Activated naive CD8-positive, alpha-beta T cell treated with anti-CD3 and anti-CD28 coated beads, Interleukin-2, amount 10 ng/mL, durations not matched to agents 7 days and 5 days (primary cell): ENCODE measurements at regions not wholly inside any gene's neighbourhood (a gene's known extent, or its start where the extent isn't known, plus 50 kb on each side); places are given as distances from the start of the nearest gene placed in this dataset.

Experiments used
- ATAC-seq: fragments of 150-1000 bp; cut with Tn5 transposase; one replicate; pipeline ENCODE4 v1.10.0; 2021; ENCODE audit warnings: low read depth, moderate library complexity
- POLR2A ChIA-PET: fragments of 350-600 bp; sonication (Branson Sonifier 250); formaldehyde crosslinking; loops from one replicate; lab custom pipeline; 2021; ENCODE audit warnings: antibody characterized with exemption; lab: Charles Lee
- DNase-seq: peaks from one replicate; pipeline ENCODE4 v3.0.0; 2021
- H3K27ac Mint-ChIP-seq: one replicate; pipeline ENCODE4 v1.8.0; 2022; ENCODE audit warnings: mild to moderate bottlenecking, mixed read lengths
- H3K27me3 Mint-ChIP-seq: one replicate; pipeline ENCODE4 v1.8.0; 2022; ENCODE audit warnings: mild to moderate bottlenecking, moderate library complexity, mixed read lengths
- H3K36me3 Mint-ChIP-seq: one replicate; pipeline ENCODE4 v1.8.0; 2021; ENCODE audit warnings: mild to moderate bottlenecking, mixed read lengths
- H3K4me1 Mint-ChIP-seq: one replicate; pipeline ENCODE4 v1.8.0; 2021; ENCODE audit warnings: mixed read lengths
- H3K4me3 Mint-ChIP-seq: one replicate; pipeline ENCODE4 v1.8.0; 2022; ENCODE audit warnings: mild to moderate bottlenecking, moderate library complexity, mixed read lengths
- H3K9me3 Mint-ChIP-seq: one replicate; pipeline ENCODE4 v1.8.0; 2021; ENCODE audit warnings: mixed read lengths

GRCh38 chr2:847669-848068 is 103.0 kb upstream of the SNTG2 start:
- ATAC-seq (no peak), DNase-seq (no peak)
- Mint-ChIP-seq H3K36me3 (no peaks in the 10 kb centered on the region), H3K4me3 (no peak overlapping the region), H3K4me1 (no peaks in the 10 kb centered on the region), H3K9me3 (no peaks in the 10 kb centered on the region), H3K27ac (no peak overlapping the region), H3K27me3 (peaks cover 10% of the 10 kb centered on the region)
- POLR2A ChIA-PET, result no interaction called here

- no peak overlapping the region for H3K4me3 Mint-ChIP-seq
- ATAC-seq, result no peak
- no peak for DNase-seq
- no peak overlapping the region for H3K27ac Mint-ChIP-seq
- no peaks in the 10 kb centered on the region for H3K4me1 Mint-ChIP-seq
- no peaks in the 10 kb centered on the region for H3K9me3 Mint-ChIP-seq
- H3K27me3 Mint-ChIP-seq, result peaks cover 10% of the 10 kb centered on the region
- no peaks in the 10 kb centered on the region for H3K36me3 Mint-ChIP-seq
- POLR2A ChIA-PET, result no interaction called here
These were observed 105.9 kb upstream of the SNTG2 start for GRCh38 chr2:844715-845114.

GRCh38 chr2:842151-842803 is 108.4 kb upstream of the SNTG2 start:
- ATAC-seq (no peak), DNase-seq (no peak)
- no peak overlapping the region for H3K27ac Mint-ChIP-seq
- POLR2A ChIA-PET, result no interaction called here
- no peaks in the 10 kb centered on the region for H3K4me1 Mint-ChIP-seq
- peaks cover 25% of the 10 kb centered on the region for H3K27me3 Mint-ChIP-seq
- H3K36me3 Mint-ChIP-seq, result no peaks in the 10 kb centered on the region
- no peaks in the 10 kb centered on the region for H3K9me3 Mint-ChIP-seq
- H3K4me3 Mint-ChIP-seq, result no peak overlapping the region

- no peaks in the 10 kb centered on the region for H3K9me3 Mint-ChIP-seq
- H3K4me1 Mint-ChIP-seq, result no peaks in the 10 kb centered on the region
- H3K27me3 Mint-ChIP-seq, result peaks cover 27% of the 10 kb centered on the region
- no peaks in the 10 kb centered on the region for H3K36me3 Mint-ChIP-seq
- POLR2A ChIA-PET, result no interaction called here
- H3K4me3 Mint-ChIP-seq, result no peak overlapping the region
- DNase-seq (no peak), ATAC-seq (no peak)
- H3K27ac Mint-ChIP-seq, result no peak overlapping the region
These were observed 109.6 kb upstream of the SNTG2 start for GRCh38 chr2:841036-841435.

- no peak for ATAC-seq
- Mint-ChIP-seq H3K27ac (no peak overlapping the region), H3K9me3 (no peaks in the 10 kb centered on the region), H3K4me3 (no peak overlapping the region), H3K27me3 (peaks cover 20% of the 10 kb centered on the region), H3K36me3 (no peaks in the 10 kb centered on the region), H3K4me1 (peaks cover 7% of the 10 kb centered on the region)
- DNase-seq, result no peak
- POLR2A ChIA-PET, result no interaction called here
These were observed 116.4 kb upstream of the SNTG2 start for GRCh38 chr2:834233-834632.

- no peak for ATAC-seq
- POLR2A ChIA-PET, result no interaction called here
- peaks cover 7% of the 10 kb centered on the region for H3K4me1 Mint-ChIP-seq
- H3K9me3 Mint-ChIP-seq, result no peaks in the 10 kb centered on the region
- peaks cover 10% of the 10 kb centered on the region for H3K27me3 Mint-ChIP-seq
- H3K4me3 Mint-ChIP-seq, result no peak overlapping the region
- DNase-seq, result no peak
- no peaks in the 10 kb centered on the region for H3K36me3 Mint-ChIP-seq
- H3K27ac Mint-ChIP-seq, result no peak overlapping the region
These were observed 117.5 kb upstream of the SNTG2 start for GRCh38 chr2:833180-833579.

GRCh38 chr2:832635-833034 is 118.0 kb upstream of the SNTG2 start:
- H3K4me3 Mint-ChIP-seq, result no peak overlapping the region

GRCh38 chr2:831622-832021 is 119.0 kb upstream of the SNTG2 start:
- H3K4me3 Mint-ChIP-seq, result no peak overlapping the region
- peaks cover 7% of the 10 kb centered on the region for H3K4me1 Mint-ChIP-seq
- H3K36me3 Mint-ChIP-seq, result no peaks in the 10 kb centered on the region
- H3K9me3 Mint-ChIP-seq, result no peaks in the 10 kb centered on the region
- DNase-seq (no peak), ATAC-seq (no peak)
- peaks cover 2% of the 10 kb centered on the region for H3K27me3 Mint-ChIP-seq
- POLR2A ChIA-PET, result no interaction called here
- no peak overlapping the region for H3K27ac Mint-ChIP-seq

More at GRCh38 chr2:832635-833034, 118.0 kb upstream of the SNTG2 start:
- Mint-ChIP-seq H3K4me1 (peaks cover 7% of the 10 kb centered on the region), H3K27me3 (peaks cover 4% of the 10 kb centered on the region), H3K36me3 (no peaks in the 10 kb centered on the region), H3K9me3 (no peaks in the 10 kb centered on the region), H3K27ac (no peak overlapping the region)
- no peak for ATAC-seq
- POLR2A ChIA-PET, result no interaction called here
- no peak for DNase-seq

GRCh38 chr2:831225-831536 is 119.5 kb upstream of the SNTG2 start:
- H3K4me3 Mint-ChIP-seq, result no peak overlapping the region
- no peak overlapping the region for H3K27ac Mint-ChIP-seq
- no peaks in the 10 kb centered on the region for H3K36me3 Mint-ChIP-seq
- no peaks in the 10 kb centered on the region for H3K9me3 Mint-ChIP-seq
- H3K4me1 Mint-ChIP-seq, result peaks cover 7% of the 10 kb centered on the region
- ATAC-seq (no peak), DNase-seq (no peak)
- H3K27me3 Mint-ChIP-seq, result peaks cover 4% of the 10 kb centered on the region
- POLR2A ChIA-PET, result no interaction called here

- POLR2A ChIA-PET, result no interaction called here
- Mint-ChIP-seq H3K27me3 (peaks cover 7% of the 10 kb centered on the region), H3K36me3 (no peaks in the 10 kb centered on the region), H3K4me1 (peaks cover 7% of the 10 kb centered on the region), H3K4me3 (no peak overlapping the region), H3K27ac (no peak overlapping the region), H3K9me3 (no peaks in the 10 kb centered on the region)
- no peak for ATAC-seq
- DNase-seq, result no peak
These were observed 120.0 kb upstream of the SNTG2 start for GRCh38 chr2:830419-831224.

- ATAC-seq (no peak), DNase-seq (no peak)
- Mint-ChIP-seq H3K4me1 (peaks cover 7% of the 10 kb centered on the region), H3K27ac (no peak overlapping the region), H3K27me3 (peaks cover 7% of the 10 kb centered on the region), H3K9me3 (no peaks in the 10 kb centered on the region), H3K4me3 (no peak overlapping the region), H3K36me3 (no peaks in the 10 kb centered on the region)
- POLR2A ChIA-PET, result no interaction called here
These were observed 121.6 kb upstream of the SNTG2 start for GRCh38 chr2:829047-829446.

- no peaks in the 10 kb centered on the region for H3K4me1 Mint-ChIP-seq
- no peaks in the 10 kb centered on the region for H3K36me3 Mint-ChIP-seq
- DNase-seq (no peak), ATAC-seq (no peak)
- H3K4me3 Mint-ChIP-seq, result no peak overlapping the region
- peaks cover 5% of the 10 kb centered on the region for H3K27me3 Mint-ChIP-seq
- no peak overlapping the region for H3K27ac Mint-ChIP-seq
- POLR2A ChIA-PET, result no interaction called here
- H3K9me3 Mint-ChIP-seq, result no peaks in the 10 kb centered on the region
These were observed 125.7 kb upstream of the SNTG2 start for GRCh38 chr2:824954-825353.

- no peak overlapping the region for H3K27ac Mint-ChIP-seq
- no peaks in the 10 kb centered on the region for H3K36me3 Mint-ChIP-seq
- ATAC-seq (no peak), DNase-seq (no peak)
- H3K4me1 Mint-ChIP-seq, result no peaks in the 10 kb centered on the region
- POLR2A ChIA-PET, result no interaction called here
- H3K9me3 Mint-ChIP-seq, result no peaks in the 10 kb centered on the region
- H3K27me3 Mint-ChIP-seq, result peaks cover 5% of the 10 kb centered on the region
- no peak overlapping the region for H3K4me3 Mint-ChIP-seq
These were observed 126.1 kb upstream of the SNTG2 start for GRCh38 chr2:824524-824923.

- no peak for DNase-seq
- Mint-ChIP-seq H3K4me3 (no peak overlapping the region), H3K27ac (no peak overlapping the region), H3K9me3 (no peaks in the 10 kb centered on the region), H3K36me3 (no peaks in the 10 kb centered on the region), H3K4me1 (no peaks in the 10 kb centered on the region), H3K27me3 (peaks cover 5% of the 10 kb centered on the region)
- no peak for ATAC-seq
- POLR2A ChIA-PET, result no interaction called here
These were observed 129.1 kb upstream of the SNTG2 start for GRCh38 chr2:821546-821945.
